GM13976 (cell line): ENCODE measurements at regions not wholly inside any gene's neighbourhood (a gene's known extent, or its start where the extent isn't known, plus 50 kb on each side); places are given as distances from the start of the nearest gene placed in this dataset.

ENCODE experiments used
- DNase-seq: peaks from one replicate; pipeline ENCODE4 v3.0.0; 2012; ENCODE audit warnings: low spot score
- in situ Hi-C: fragments of 300-500 bp; cut with MboI; formaldehyde crosslinking; loops from one replicate; pipeline ENCODE4 v1.12.0; 2022; ENCODE audit warnings: low sequenced_read_pairs, mixed read lengths, inconsistent platforms; ENCODE audit not compliant: unreplicated experiment
- TF ChIP-seq, protein P1 (sequence below): IDR thresholded peaks from 2 replicates; pipeline ENCODE4 v1.5.1; 2012; ENCODE audit warnings: borderline replicate concordance, mild to moderate bottlenecking; ENCODE audit not compliant: insufficient read depth; ENCODE audit errors: extremely low read depth, missing control alignments, control extremely low read depth

DNA sequence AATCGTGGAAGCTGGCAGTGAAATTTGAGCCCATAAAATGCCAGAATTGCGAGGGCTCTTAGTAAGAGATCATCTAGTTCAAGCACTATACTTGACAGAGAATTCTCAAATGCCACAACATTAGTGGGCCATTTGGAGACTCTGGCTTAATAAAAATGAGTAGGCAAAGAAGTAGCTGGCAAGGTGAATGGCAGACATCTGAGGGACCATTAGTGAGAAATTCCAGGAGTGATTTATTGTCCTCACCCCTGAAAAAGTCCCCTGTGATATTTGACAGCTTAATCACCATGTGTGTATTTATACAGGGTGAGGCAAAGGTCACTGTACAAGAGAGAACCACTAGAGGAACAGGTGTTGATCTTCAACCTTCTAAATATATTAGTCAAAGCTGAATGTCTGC, 207.5 kb downstream of the CHRDL1 start:
- in situ Hi-C loops: no loop called here
- TF ChIP-seq, protein P1, sequence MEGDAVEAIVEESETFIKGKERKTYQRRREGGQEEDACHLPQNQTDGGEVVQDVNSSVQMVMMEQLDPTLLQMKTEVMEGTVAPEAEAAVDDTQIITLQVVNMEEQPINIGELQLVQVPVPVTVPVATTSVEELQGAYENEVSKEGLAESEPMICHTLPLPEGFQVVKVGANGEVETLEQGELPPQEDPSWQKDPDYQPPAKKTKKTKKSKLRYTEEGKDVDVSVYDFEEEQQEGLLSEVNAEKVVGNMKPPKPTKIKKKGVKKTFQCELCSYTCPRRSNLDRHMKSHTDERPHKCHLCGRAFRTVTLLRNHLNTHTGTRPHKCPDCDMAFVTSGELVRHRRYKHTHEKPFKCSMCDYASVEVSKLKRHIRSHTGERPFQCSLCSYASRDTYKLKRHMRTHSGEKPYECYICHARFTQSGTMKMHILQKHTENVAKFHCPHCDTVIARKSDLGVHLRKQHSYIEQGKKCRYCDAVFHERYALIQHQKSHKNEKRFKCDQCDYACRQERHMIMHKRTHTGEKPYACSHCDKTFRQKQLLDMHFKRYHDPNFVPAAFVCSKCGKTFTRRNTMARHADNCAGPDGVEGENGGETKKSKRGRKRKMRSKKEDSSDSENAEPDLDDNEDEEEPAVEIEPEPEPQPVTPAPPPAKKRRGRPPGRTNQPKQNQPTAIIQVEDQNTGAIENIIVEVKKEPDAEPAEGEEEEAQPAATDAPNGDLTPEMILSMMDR: no peak
- no peak for DNase-seq

DNA sequence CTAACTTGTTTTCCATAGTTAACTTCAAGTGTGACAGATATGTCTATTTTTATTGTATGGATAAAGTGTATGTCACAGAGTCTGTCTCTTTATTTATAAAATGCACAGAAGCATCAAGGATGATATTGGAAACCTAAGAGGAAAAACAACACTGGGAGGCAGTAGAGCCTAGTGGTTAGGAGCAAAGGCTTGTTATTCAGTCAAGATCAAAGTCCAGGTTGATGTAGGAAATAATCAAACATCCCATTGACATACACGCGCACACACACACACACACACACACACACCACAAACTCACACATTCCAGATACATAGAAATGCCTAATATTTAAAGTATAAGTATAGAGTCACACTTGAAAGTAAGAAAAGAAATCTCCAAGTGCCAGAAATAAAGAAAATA, 206.8 kb downstream of the CHRDL1 start:
- in situ Hi-C loops: no loop called here
- DNase-seq: no peak
- TF ChIP-seq, protein P1: no peak

DNA sequence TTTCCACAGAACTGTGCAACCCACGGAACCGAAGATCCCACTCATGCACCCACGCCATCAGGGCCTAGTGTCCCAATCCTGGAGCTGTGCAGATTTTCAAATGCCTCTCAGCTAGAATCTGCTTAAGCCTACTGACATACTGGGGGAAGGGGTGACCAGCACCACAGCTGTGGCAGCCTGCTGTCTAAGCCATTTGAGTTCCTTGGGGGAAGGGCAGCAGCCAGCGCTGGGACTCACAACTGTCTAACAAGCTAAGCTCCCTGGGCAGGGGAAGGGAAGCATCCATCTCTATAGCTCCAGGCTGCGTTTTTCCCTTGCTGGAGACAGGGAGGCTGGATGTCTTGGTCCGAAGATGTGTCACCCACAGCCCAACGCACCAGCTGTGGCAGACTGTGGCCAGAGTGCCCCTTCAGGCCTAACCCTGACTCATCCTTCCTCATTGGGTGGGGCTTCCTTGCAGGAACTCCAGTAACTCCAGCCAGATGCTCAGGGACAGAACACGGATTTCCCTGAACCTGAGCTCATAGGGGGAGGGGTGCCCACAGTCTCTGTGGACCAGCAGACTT, 194.8 kb downstream of the CHRDL1 start:
- DNase-seq: no peak
- in situ Hi-C loops: no loop called here
- TF ChIP-seq, protein P1: no peak

DNA sequence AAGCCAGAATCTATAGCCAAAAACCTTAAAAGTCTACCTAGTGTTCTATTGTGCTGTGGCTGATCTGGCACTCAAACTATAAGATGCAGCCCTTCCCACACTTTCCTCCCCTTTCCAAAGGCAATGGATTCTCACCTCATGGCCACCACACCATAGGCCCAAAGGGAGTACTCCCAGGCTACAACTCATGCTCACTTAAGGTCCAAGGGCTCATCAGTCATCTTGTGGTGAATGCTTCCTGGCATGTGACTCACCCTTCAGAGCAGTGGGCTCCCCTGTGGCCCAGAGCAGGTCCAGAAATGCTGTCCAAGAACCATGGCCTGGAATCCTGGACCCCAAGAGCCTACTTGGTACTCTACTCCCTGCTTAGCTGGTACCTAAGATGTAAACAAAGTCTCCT, 181.0 kb downstream of the CHRDL1 start:
- in situ Hi-C loops: no loop called here
- DNase-seq: no peak
- TF ChIP-seq, protein P1: no peak
